RWPE1 (cell line): ENCODE measurements at regions not wholly inside any gene's neighbourhood (a gene's known extent, or its start where the extent isn't known, plus 50 kb on each side); places are given as distances from the start of the nearest gene placed in this dataset.

Source experiments
- CTCF ChIA-PET: fragments of 350-600 bp; sonication (Branson Sonifier 250); formaldehyde crosslinking; extraction: SDS; loops from one replicate; lab custom pipeline; 2021; lab: Yijun Ruan, JAX
- POLR2A ChIA-PET: fragments of 400-600 bp; formaldehyde crosslinking; extraction: SDS; loops from one replicate; lab custom pipeline; 2020; ENCODE audit warnings: antibody characterized with exemption; ENCODE audit not compliant: low non-redundant PET; lab: Yijun Ruan, JAX
- DNase-seq: peaks from one replicate; pipeline ENCODE4 v3.0.0; 2012; ENCODE audit warnings: low spot score
- H3K27ac ChIP-seq: fragments of 450-650 bp; 2 replicates; pipeline ENCODE4 v1.5.1; 2017
- TF ChIP-seq, protein P1 (sequence below): fragments of 450-650 bp; conservative IDR thresholded peaks from 2 replicates; pipeline ENCODE4 v1.5.1; 2017; ENCODE audit warnings: low read depth, mild to moderate bottlenecking

DNA sequence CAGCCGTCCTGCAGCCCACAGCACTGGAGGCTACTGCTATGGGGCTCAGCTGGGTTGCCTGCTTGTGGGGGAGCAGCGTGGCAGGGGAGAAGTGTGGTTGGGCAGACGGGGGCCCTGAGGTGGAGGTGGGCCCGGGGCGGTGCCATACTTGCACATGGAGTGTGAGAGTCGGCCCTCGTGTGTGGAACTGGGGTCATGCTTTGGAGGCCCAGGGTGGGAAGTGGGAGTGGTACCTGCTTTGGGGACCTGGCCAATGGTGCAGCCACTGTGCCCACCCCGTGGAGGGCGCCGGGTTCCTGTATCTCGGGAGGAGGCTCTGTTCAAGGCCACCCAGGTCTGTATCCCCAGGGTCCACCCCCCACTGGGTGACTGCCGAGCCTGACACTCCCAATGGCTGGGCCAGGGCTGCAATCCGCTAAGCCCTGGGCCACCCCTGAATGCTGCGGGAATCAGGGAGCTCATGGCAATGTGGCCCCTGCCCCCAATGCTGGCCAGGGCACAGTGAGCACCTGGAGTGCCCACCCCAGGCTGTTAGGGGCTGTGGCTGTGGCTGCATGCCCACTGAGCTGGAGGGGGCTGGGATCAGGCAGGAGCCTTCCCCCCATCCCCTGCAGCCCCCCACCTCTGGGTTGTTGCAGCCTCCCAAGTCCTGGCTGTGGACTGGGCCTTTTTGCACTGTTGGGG, 157.9 kb upstream of the SLC38A2 start:
- DNase-seq, result no peak
- ChIA-PET POLR2A (no interaction called here), CTCF (no interaction called here)
- TF ChIP-seq, protein P1, sequence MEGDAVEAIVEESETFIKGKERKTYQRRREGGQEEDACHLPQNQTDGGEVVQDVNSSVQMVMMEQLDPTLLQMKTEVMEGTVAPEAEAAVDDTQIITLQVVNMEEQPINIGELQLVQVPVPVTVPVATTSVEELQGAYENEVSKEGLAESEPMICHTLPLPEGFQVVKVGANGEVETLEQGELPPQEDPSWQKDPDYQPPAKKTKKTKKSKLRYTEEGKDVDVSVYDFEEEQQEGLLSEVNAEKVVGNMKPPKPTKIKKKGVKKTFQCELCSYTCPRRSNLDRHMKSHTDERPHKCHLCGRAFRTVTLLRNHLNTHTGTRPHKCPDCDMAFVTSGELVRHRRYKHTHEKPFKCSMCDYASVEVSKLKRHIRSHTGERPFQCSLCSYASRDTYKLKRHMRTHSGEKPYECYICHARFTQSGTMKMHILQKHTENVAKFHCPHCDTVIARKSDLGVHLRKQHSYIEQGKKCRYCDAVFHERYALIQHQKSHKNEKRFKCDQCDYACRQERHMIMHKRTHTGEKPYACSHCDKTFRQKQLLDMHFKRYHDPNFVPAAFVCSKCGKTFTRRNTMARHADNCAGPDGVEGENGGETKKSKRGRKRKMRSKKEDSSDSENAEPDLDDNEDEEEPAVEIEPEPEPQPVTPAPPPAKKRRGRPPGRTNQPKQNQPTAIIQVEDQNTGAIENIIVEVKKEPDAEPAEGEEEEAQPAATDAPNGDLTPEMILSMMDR, result no peak
- 0 out of 2 replicates have a peak overlapping the region, but pooled peaks have one; percentile 12 for H3K27ac ChIP-seq

DNA sequence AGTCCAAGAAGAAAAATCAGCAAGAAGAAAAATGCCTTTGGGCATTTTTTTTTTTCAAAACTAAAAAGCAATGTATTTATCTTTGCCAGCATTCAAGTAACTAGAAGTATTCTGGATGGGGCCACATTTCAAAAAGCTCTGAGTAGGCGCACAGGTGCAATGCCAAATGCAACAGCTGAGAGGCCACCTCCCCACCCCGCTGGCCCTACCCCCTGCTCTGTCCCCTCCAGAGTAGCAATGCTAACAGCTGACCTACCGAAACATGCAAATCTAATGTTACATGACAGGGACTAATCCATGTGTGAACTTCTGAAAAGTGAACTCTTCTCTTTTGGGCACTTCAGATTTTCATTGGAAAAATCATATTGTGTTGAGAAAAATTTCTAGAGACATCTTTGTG, 153.7 kb upstream of the SLC38A2 start:
- TF ChIP-seq, protein P1, result no peak
- CTCF ChIA-PET, result no interaction called here
- POLR2A ChIA-PET, result no interaction called here
- DNase-seq, result no peak
- H3K27ac ChIP-seq, result no peak overlapping the region

DNA sequence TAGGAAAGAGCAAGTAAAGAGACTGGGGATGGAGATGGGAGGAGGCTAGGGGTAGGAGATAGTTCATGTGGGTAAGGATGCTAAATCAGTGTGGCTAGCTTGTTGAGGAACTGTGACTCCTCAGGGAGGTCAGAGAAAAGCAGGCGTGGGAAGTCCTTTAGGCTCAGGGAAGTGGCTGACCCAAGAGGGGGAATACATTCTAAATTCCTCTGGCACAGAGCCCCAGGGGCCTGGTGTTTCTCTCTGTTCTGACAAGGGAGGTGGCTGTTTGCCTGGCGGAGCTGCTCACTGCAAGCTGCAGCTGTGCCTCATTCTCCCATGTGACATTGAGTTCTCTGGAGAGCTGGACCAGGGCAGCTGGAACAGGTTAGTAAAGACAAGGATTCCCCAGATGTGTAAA, 152.2 kb upstream of the SLC38A2 start:
- TF ChIP-seq, protein P1, result no peak
- POLR2A ChIA-PET, result no interaction called here
- CTCF ChIA-PET, result interaction anchor here (0.8 kb wide), 1 partner anchor 22 kb away, joined by 3 read pairs; no protein-coding TSS in a partner anchor
- no peak overlapping the region for H3K27ac ChIP-seq
- no peak for DNase-seq

DNA sequence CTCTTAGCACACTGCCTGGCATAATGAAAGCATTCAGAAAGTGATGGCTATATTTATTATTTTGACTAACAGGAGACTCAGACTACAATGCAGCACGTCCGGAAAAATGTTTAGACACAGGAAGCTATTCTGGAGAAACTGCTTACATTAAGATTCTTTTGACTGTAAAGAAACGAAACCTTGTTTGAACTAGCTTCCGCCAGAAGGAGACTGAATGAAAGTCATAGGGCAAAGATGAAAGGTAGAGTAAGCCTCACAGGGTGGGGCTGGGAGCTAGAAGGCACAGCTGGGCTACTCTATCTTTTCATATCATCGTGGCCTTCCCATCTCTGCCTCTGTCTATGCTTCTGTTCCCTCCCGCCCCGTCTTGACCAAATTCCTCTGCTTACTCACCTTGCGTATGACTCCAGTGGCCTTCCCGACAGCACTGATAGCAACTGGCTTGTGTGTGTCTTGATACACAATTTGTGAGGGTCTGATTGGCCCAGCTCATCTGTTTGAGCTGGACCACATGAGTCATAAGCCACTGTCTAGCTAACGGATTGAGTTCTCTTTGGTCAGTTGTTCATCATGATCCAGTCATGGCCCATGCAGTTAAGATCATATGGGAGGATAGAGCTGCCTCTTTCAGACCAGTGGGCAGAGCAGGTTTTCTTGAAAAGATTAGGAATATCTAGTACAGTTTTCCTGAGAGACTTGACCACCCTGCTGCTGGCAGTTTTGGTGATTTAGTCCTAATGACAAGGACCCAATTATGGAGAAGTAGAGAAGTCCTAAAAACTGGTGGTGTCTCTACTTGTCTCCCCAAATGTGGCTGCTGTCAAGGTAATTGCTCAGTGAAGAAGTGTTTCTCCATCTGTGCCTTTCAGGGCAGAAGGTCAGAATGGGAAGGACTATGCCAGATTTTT, 151.5 kb upstream of the SLC38A2 start:
- ChIA-PET POLR2A (no interaction called here), CTCF (interaction anchor here (0.8 kb wide), 1 partner anchor 23 kb away, joined by 3 read pairs; no protein-coding TSS in a partner anchor)
- TF ChIP-seq, protein P1, result no peak
- no peak overlapping the region for H3K27ac ChIP-seq
- DNase-seq, result peak; percentile 52

DNA sequence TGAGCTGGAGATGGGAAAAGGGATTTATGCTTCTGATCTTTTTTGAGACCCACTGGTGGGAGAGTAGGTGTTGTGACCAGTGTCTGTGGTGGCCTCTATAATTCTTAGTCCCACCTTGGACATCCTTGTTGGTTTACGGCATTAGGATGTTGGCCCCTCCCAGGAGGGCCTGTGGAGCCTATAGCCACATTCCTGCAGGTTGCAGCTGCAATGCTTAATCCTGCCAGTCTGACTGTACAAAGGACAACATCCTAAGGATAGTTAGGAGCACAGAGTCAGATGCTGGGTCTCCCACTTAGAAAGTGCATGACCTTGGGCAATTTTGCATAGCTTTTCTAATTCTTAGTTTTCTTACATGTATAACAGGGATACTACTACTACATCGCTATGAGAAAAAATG, 150.9 kb upstream of the SLC38A2 start:
- TF ChIP-seq, protein P1, result no peak
- DNase-seq, result no peak
- CTCF ChIA-PET, result no interaction called here
- H3K27ac ChIP-seq, result no peak overlapping the region
- POLR2A ChIA-PET, result interaction anchor here (0.6 kb wide), 1 partner anchor 63 kb away, joined by 6 read pairs; no protein-coding TSS in a partner anchor

DNA sequence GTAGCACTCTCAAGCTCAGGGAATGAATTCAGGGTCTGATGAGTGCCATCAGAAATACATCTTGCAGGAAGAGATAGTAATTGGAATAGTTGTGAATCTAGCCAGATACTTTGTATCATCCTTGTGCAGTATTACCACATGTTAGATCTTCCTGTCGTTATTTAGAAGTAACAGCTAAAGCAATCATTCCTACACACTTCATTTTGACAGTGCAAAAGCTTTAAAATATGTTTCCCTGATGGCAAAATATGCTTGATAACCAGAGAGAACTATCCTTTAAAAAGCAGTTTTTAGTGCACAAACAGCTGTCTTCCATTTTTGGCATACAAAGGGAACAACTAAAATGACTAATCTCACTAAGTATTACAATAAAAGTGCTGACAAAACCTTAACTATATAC, 149.5 kb upstream of the SLC38A2 start:
- ChIA-PET CTCF (no interaction called here), POLR2A (no interaction called here)
- no peak overlapping the region for H3K27ac ChIP-seq
- TF ChIP-seq, protein P1, result no peak
- DNase-seq, result no peak
